Neural progenitor cell (in vitro differentiated cells): ENCODE measurements at regions not wholly inside any gene's neighbourhood (a gene's known extent, or its start where the extent isn't known, plus 50 kb on each side); places are given as distances from the start of the nearest gene placed in this dataset.

Source experiments
- DNase-seq: peaks from one replicate; pipeline ENCODE4 v3.0.0-alpha.2; 2016; ENCODE audit warnings: low spot score
- H2AFZ ChIP-seq: fragments of 200-600 bp; sonication (generic); replicated peaks from 2 replicates; pipeline ENCODE4 v1.6.1; 2016; ENCODE audit warnings: antibody characterized with exemption
- H3F3A ChIP-seq: fragments of 200-600 bp; sonication (generic); 2 replicates; pipeline ENCODE4 v1.6.1; 2016; ENCODE audit warnings: antibody characterized with exemption, low read depth
- H3K27ac ChIP-seq: fragments of 200-600 bp; sonication (generic); 2 replicates; pipeline ENCODE4 v1.5.1; 2016; ENCODE audit warnings: mild to moderate bottlenecking
- H3K27me3 ChIP-seq: fragments of 200-600 bp; sonication (generic); 2 replicates; pipeline ENCODE4 v1.6.1; 2016; ENCODE audit warnings: mild to moderate bottlenecking, moderate library complexity
- H3K36me3 ChIP-seq: fragments of 200-600 bp; sonication (generic); 2 replicates; pipeline ENCODE4 v1.5.1; 2016
- H3K4me1 ChIP-seq: fragments of 200-600 bp; sonication (generic); 2 replicates; pipeline ENCODE4 v1.6.1; 2016; ENCODE audit warnings: mixed run types
- H3K4me2 ChIP-seq: fragments of 200-600 bp; sonication (generic); 2 replicates; pipeline ENCODE4 v1.6.1; 2016
- H3K4me3 ChIP-seq: fragments of 200-600 bp; sonication (generic); 2 replicates; pipeline ENCODE4 v1.5.1; 2016
- H3K79me2 ChIP-seq: fragments of 200-600 bp; sonication (generic); 2 replicates; pipeline ENCODE4 v1.6.1; 2016; ENCODE audit warnings: low read depth
- H3K9ac ChIP-seq: fragments of 200-600 bp; sonication (generic); 2 replicates; pipeline ENCODE4 v1.6.1; 2016
- H3K9me3 ChIP-seq: fragments of 200-600 bp; sonication (generic); 2 replicates; pipeline ENCODE4 v1.5.1; 2016; ENCODE audit warnings: low read depth
- H4K20me1 ChIP-seq: fragments of 200-600 bp; sonication (generic); 2 replicates; pipeline ENCODE4 v1.6.1; 2016; ENCODE audit warnings: low read depth
- H3K27ac Mint-ChIP-seq: 3 replicates; pipeline ENCODE4 v1.8.0; 2021; ENCODE audit warnings: mixed read lengths
- H3K27me3 Mint-ChIP-seq: 2 replicates; pipeline ENCODE4 v1.8.0; 2022; ENCODE audit warnings: low read depth, mild to moderate bottlenecking, inconsistent platforms, moderate library complexity, mixed read lengths; ENCODE audit not compliant: insufficient read depth
- H3K36me3 Mint-ChIP-seq: 3 replicates; pipeline ENCODE4 v1.8.0; 2021; ENCODE audit warnings: mixed read lengths
- H3K4me1 Mint-ChIP-seq: 3 replicates; pipeline ENCODE4 v1.8.0; 2021; ENCODE audit warnings: mixed read lengths
- H3K4me3 Mint-ChIP-seq: 3 replicates; pipeline ENCODE4 v1.8.0; 2021; ENCODE audit warnings: mild to moderate bottlenecking, moderate library complexity, mixed read lengths
- H3K9me3 Mint-ChIP-seq: 3 replicates; pipeline ENCODE4 v1.8.0; 2020; ENCODE audit warnings: mixed read lengths
- EZH2 ChIP-seq: fragments of 200-600 bp; sonication (generic); IDR thresholded peaks from 2 replicates; pipeline ENCODE4 v1.6.1; 2017; ENCODE audit warnings: antibody characterized with exemption, mild to moderate bottlenecking, moderate library complexity
- EZH2phosphoT487 ChIP-seq: fragments of 200-600 bp; sonication (generic); IDR thresholded peaks from 2 replicates; pipeline ENCODE4 v1.6.1; 2017; ENCODE audit warnings: antibody characterized with exemption
- TF ChIP-seq, protein P1 (sequence below): fragments of 200-600 bp; sonication (generic); IDR thresholded peaks from 2 replicates; pipeline ENCODE4 v1.5.1; 2017; ENCODE audit warnings: antibody characterized with exemption, mild to moderate bottlenecking

DNA sequence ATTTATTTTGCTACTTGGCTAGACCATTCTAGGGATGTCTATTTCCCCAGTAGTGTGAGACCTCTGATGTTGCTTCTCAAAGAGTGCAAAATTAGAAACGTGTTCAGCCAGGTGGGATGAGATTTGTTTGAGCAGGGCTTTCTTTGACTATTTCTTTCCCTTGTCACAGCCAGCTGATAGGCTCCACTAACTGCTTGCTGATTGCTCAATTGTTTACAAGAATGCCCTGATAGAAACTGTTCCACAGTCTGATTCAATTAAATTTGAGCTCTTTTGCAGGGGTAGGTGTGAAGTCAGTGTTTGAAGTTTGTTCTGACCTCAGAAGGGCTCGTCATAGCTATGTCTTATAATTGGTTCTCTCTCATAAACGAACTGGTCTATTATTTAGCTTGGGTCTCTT, 220.5 kb downstream of the FNDC1 start:
- Histone ChIP-seq H3K36me3 (no peaks in the 10 kb centered on the region), H3K79me2 (no peaks in the 10 kb centered on the region), H3K27me3 (peaks cover 4% of the 10 kb centered on the region), H3K4me3 (no peak overlapping the region), H3K9me3 (no peaks in the 10 kb centered on the region), H3F3A (no peaks in the 10 kb centered on the region), H3K4me2 (no peak overlapping the region), H3K4me1 (no peaks in the 10 kb centered on the region), H4K20me1 (no peaks in the 10 kb centered on the region), H3K9ac (no peak overlapping the region), H3K27ac (no peak overlapping the region), H2AFZ (no peak overlapping the region)
- TF ChIP-seq EZH2phosphoT487 (no peak), EZH2 (no peak)
- TF ChIP-seq, protein P1, sequence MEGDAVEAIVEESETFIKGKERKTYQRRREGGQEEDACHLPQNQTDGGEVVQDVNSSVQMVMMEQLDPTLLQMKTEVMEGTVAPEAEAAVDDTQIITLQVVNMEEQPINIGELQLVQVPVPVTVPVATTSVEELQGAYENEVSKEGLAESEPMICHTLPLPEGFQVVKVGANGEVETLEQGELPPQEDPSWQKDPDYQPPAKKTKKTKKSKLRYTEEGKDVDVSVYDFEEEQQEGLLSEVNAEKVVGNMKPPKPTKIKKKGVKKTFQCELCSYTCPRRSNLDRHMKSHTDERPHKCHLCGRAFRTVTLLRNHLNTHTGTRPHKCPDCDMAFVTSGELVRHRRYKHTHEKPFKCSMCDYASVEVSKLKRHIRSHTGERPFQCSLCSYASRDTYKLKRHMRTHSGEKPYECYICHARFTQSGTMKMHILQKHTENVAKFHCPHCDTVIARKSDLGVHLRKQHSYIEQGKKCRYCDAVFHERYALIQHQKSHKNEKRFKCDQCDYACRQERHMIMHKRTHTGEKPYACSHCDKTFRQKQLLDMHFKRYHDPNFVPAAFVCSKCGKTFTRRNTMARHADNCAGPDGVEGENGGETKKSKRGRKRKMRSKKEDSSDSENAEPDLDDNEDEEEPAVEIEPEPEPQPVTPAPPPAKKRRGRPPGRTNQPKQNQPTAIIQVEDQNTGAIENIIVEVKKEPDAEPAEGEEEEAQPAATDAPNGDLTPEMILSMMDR, result no peak
- H3K9me3 Mint-ChIP-seq, result peaks cover 10% of the 10 kb centered on the region
- no peak for DNase-seq
- peaks cover 3% of the 10 kb centered on the region for H3K27me3 Mint-ChIP-seq
- no peaks in the 10 kb centered on the region for H3K36me3 Mint-ChIP-seq
- H3K27ac Mint-ChIP-seq, result no peak overlapping the region
- no peak overlapping the region for H3K4me3 Mint-ChIP-seq
- no peaks in the 10 kb centered on the region for H3K4me1 Mint-ChIP-seq

DNA sequence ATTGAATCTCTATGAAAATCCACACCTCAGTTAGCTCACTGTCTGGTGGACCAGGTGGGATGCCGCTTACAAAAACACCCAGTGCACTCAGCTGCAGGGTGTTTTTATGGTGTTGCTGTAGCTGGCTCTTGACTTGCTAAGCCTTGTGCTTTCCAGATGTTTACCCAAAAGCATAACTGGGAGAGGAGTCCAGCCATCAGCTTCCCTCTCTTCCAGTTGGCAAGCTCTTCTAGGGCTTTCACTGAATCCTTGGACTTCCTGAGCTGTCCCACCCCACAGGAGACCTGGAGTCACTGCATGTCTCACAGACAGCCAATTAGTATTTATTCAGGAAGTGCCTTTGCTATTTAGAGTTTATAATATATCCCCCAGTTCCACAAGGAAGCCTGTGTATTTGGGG, 210.9 kb downstream of the FNDC1 start:
- no peaks in the 10 kb centered on the region for H3K27me3 Mint-ChIP-seq
- H3K4me1 Mint-ChIP-seq, result peaks cover 23% of the 10 kb centered on the region
- no peak for DNase-seq
- H3K27ac Mint-ChIP-seq, result no peak overlapping the region
- Histone ChIP-seq H3K4me1 (no peaks in the 10 kb centered on the region), H2AFZ (no peak overlapping the region), H3K27me3 (no peaks in the 10 kb centered on the region), H3K4me2 (no peak overlapping the region), H3K4me3 (no peak overlapping the region), H3K9me3 (no peaks in the 10 kb centered on the region), H3K9ac (no peak overlapping the region), H3K27ac (no peak overlapping the region), H3F3A (no peaks in the 10 kb centered on the region), H3K36me3 (no peaks in the 10 kb centered on the region), H3K79me2 (no peaks in the 10 kb centered on the region), H4K20me1 (no peaks in the 10 kb centered on the region)
- H3K4me3 Mint-ChIP-seq, result no peak overlapping the region
- no peaks in the 10 kb centered on the region for H3K36me3 Mint-ChIP-seq
- TF ChIP-seq EZH2phosphoT487 (no peak), EZH2 (no peak)
- TF ChIP-seq, protein P1, result no peak
- H3K9me3 Mint-ChIP-seq, result peaks cover 4% of the 10 kb centered on the region

DNA sequence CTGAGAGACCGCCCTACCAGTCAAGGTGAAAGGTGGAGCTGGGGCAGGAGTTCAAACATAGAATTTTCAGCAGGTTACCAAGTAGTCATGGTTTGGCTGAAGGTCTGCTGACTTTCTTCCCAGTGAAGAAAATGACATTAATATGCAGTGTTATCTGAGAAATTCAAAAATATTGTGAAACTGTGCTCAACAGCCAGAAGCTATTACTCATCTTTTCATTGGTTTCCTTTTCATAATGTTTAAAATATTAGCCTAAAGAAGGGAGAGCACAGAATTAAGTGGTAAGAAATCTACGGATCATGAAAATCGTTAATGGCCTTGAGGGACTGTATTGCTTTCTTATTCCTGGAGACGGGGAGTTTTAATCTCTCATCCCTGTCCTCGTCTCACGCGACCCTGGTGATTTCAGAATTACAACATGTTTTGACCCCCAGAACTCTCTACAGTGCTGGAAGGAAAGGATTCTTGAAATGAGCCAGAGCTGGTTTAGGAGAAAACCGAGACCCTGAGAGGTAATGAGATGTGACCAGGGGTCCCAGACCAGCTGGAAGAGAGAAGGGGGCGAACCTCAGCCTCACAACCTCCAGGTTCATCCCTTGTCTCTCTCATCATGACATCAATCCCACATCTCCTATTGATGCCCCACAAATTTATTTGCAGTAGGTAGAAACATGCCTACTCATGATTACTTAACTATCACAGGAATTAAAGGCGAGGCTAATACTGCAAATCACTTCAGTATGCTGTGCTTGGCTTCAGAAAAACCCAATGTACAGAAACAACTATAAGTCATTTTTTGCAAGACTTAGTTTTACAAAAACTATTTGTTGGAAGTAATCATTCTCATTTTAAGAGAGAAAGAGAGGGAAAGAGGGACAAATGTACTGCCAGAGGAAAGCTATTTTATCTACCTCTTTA, 209.5 kb downstream of the FNDC1 start:
- Histone ChIP-seq H3K27ac (no peak overlapping the region), H3F3A (no peaks in the 10 kb centered on the region), H3K4me2 (no peak overlapping the region), H3K27me3 (no peaks in the 10 kb centered on the region), H3K79me2 (no peaks in the 10 kb centered on the region), H3K9ac (no peak overlapping the region), H3K9me3 (no peaks in the 10 kb centered on the region), H4K20me1 (no peaks in the 10 kb centered on the region), H3K4me1 (no peaks in the 10 kb centered on the region), H2AFZ (no peak overlapping the region), H3K4me3 (no peak overlapping the region), H3K36me3 (no peaks in the 10 kb centered on the region)
- H3K27me3 Mint-ChIP-seq, result no peaks in the 10 kb centered on the region
- H3K4me3 Mint-ChIP-seq, result no peak overlapping the region
- DNase-seq, result no peak
- TF ChIP-seq EZH2phosphoT487 (no peak), EZH2 (no peak)
- TF ChIP-seq, protein P1, result no peak
- H3K27ac Mint-ChIP-seq, result no peak overlapping the region
- peaks cover 4% of the 10 kb centered on the region for H3K9me3 Mint-ChIP-seq
- no peaks in the 10 kb centered on the region for H3K36me3 Mint-ChIP-seq
- peaks cover 19% of the 10 kb centered on the region for H3K4me1 Mint-ChIP-seq
